GM18511 (cell line): ENCODE measurements at regions not wholly inside any gene's neighbourhood (a gene's known extent, or its start where the extent isn't known, plus 50 kb on each side); places are given as distances from the start of the nearest gene placed in this dataset.

Experiments used
- ATAC-seq: cut with Tn5 transposase; IDR thresholded peaks from one replicate; pipeline ENCODE4 v1.9.1; 2021; ENCODE audit warnings: mild to moderate bottlenecking, moderate library complexity; ENCODE audit not compliant: unreplicated experiment

GRCh38 chr6:133748628-133749027 lies 140.3 kb upstream of the TCF21 start:
- no peak for ATAC-seq

GRCh38 chr6:133749427-133749826 lies 139.5 kb upstream of the TCF21 start:
- ATAC-seq: no peak

GRCh38 chr6:133752129-133752528 lies 136.8 kb upstream of the TCF21 start:
- no peak for ATAC-seq

- ATAC-seq: no peak
These were observed 135.2 kb upstream of the TCF21 start for GRCh38 chr6:133753756-133754155.

GRCh38 chr6:133754298-133754697 lies 134.6 kb upstream of the TCF21 start:
- no peak for ATAC-seq

- no peak for ATAC-seq
These were observed 132.7 kb upstream of the TCF21 start for GRCh38 chr6:133756078-133756695.

GRCh38 chr6:133757335-133757734 lies 131.6 kb upstream of the TCF21 start:
- ATAC-seq: no peak

GRCh38 chr6:133758815-133759335 lies 130.0 kb upstream of the TCF21 start:
- no peak for ATAC-seq

GRCh38 chr6:133759524-133759923 lies 129.4 kb upstream of the TCF21 start:
- no peak for ATAC-seq

GRCh38 chr6:133761706-133762105 lies 127.2 kb upstream of the TCF21 start:
- ATAC-seq: no peak

- no peak for ATAC-seq
These were observed 124.7 kb upstream of the TCF21 start for GRCh38 chr6:133764008-133764753.

GRCh38 chr6:133764754-133765208 lies 124.1 kb upstream of the TCF21 start:
- ATAC-seq: no peak

- no peak for ATAC-seq
These were observed 121.4 kb upstream of the TCF21 start for GRCh38 chr6:133767357-133767970.

- ATAC-seq: no peak
These were observed 120.1 kb upstream of the TCF21 start for GRCh38 chr6:133768656-133769295.

- ATAC-seq: no peak
These were observed 119.5 kb upstream of the TCF21 start for GRCh38 chr6:133769463-133769862.

- no peak for ATAC-seq
These were observed 116.3 kb upstream of the TCF21 start for GRCh38 chr6:133772567-133772966.

GRCh38 chr6:133773776-133774175 lies 115.1 kb upstream of the TCF21 start:
- no peak for ATAC-seq

- ATAC-seq: no peak
These were observed 114.6 kb upstream of the TCF21 start for GRCh38 chr6:133774356-133774755.

- ATAC-seq: no peak
These were observed 110.3 kb upstream of the TCF21 start for GRCh38 chr6:133778414-133779130.

GRCh38 chr6:133779916-133780695 lies 108.8 kb upstream of the TCF21 start:
- ATAC-seq: no peak
